SHP77 (cell line): ENCODE measurements at regions not wholly inside any gene's neighbourhood (a gene's known extent, or its start where the extent isn't known, plus 50 kb on each side); places are given as distances from the start of the nearest gene placed in this dataset.

Experiments used
- DNase-seq, 2 experiments: peaks; one replicate each; lab custom pipeline; 2025; lab: John Stamatoyannopoulos, UW

DNA sequence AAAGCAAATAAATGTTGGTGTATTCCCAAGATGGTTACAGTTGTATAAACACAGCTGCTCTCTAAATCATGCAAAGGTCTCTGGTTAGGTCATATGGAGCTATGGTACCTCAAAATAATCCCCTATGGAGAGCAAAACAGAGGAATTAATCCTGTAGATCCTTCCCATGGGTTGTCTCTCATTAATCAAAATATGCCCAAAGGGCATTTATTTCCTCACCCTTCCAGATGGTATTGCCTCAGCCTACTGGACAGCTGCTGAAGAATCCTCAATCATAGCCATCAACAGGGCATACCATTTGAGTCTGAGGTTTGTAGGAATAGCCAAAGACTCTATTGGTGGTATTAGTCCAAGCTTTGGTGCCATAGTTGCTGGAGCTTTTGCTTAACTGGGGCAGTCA lies 360.9 kb downstream of the RPL10L start:
- DNase-seq: peak; percentile 53 to 63

DNA sequence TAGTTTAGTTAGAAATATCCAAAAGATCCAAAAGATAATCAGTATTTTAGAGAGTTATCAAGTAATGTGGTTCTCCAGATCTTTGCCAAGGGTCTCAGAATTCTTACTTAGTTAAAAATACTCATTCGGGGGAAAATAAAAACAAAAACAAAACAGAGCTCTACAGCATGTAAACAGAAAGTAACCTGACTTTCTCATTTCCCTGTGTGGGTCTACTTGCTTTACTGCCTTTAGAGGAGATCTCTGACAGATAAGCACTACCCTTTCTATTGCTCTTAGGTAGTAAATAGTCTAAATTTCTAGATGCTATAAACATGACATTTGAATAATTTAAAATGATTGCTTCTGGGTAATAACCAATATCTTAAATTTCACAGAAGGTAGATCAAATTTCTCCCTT lies 371.8 kb downstream of the RPL10L start:
- no peak for DNase-seq

DNA sequence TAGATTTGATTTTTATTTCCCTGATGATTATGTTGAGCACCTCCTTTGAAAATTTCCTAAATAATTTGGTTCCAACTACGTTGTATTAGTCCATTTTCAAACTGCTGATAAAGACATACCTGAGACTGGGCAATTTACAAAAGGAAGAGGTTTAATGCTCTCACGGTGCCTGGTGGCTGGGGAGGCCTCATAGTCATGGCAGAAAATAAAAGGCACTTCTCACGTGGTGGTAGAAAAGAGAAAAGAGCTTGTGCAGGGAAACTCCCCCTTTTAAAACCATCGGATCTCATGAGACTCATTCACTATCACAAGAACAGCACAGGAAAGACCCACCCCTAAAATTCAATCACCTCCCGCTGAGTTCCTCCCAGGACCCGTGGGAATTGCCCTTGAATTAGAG lies 372.3 kb downstream of the RPL10L start:
- DNase-seq: no peak

DNA sequence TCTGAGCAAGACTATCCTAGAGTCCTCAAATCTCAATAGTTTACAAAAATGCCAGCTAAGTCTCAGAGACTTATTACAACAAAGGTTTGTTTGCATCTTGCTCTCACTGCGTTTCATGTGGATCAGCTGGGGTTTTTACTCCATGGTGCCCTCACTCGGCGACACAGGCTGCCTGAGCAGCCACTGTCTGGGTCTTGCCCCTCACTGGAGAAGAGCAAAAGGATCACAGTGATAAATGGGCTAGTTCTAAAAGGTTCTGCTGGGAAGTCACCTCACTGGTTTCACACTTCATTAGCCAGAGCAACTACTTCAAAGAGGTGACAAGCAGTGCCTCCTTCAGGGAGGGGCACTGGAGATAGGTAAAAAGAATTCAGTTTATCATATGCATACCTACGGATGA lies 392.0 kb downstream of the RPL10L start:
- no peak for DNase-seq

DNA sequence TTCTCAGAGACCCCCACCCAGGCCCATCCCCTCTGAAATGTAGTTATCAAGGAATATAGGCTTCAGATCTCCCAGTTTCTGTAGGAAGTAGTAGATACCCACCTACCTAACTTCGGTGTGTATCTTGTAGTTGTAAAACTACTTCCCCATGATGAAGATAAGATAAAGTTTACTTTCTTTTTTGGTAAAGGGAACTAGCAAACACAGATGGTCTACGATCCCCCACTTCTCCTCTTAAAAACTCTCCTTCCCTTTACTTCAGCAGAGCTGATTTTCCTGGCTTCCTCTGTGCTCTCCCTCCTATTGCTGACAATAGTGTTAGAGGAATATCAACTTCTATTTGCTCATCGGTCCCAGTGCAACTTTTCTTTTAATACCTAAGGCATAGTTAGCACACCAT lies 395.2 kb downstream of the RPL10L start:
- no peak for DNase-seq

DNA sequence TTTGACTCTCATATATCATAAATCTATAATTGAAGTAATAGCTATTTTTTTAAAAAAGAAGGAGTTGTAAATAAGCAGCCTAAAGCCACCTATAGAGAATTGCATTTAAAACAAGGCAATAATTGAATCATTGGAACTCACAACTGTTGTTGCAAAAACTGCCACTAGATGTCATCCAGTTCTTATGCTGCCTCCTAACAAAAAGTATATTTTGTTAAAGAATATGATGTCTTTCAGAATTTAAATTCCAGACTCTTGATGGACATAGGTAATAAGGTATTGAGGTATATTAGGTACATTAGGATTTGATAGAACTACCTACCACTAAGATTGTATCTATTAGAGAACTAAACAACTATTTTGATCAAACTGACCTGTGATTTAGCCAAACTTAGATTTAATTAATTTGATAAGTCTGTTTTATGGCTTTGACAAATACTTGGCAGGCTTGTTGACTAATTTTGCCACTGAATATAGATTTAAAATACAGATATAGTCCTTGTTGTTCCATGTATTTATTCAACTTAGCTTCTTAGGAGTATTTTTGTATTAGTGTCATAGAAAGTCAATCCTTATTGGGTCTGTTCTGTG lies 401.4 kb downstream of the RPL10L start:
- DNase-seq: peak in 1 of 2 experiments; percentile 17

DNA sequence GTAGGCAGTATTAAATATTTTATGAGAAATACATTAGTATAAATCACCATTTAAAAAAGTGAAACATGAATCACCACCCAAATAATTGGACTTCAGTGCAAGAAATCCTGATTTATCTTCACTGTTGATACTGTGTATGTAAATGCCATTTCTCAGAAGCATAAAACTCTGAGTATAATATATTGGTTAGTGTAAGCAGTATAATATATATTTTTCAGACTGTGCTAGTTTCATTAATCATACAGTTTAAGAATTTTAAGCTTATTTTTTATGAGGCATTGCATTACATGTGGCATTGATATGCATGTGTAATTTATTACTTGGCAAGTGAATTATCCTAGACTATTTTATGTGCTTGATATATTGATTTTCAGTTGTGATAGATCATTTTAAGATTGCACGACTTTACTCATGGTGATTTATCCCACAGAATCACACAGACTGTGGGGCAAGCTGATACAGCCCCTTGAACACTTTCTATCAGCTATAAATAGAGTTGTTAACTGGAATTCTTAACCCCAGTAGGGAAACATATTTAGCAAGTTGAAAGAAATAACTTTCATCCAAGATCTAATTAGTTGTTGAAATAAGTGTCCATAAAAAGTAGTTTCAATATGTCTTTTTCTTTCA lies 403.5 kb downstream of the RPL10L start:
- DNase-seq: no peak

DNA sequence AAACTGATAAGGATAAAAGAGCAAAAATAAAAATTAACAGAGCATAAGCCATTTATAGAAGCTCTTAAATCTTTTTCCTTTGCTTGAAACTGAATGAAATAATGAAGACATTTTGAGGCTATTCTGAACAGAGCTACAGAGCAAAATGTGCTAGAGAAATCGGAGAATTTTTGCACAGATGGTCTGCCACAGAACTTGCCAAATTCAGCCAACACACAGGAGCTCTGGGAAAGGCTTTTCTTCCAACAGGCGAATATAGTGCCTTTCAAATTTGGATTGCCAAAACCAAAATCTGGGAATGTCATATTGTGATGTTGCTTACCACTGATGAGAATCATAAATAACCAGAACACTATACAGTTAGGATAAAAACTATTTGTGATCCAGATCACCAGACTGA lies 406.3 kb downstream of the RPL10L start:
- DNase-seq: no peak

DNA sequence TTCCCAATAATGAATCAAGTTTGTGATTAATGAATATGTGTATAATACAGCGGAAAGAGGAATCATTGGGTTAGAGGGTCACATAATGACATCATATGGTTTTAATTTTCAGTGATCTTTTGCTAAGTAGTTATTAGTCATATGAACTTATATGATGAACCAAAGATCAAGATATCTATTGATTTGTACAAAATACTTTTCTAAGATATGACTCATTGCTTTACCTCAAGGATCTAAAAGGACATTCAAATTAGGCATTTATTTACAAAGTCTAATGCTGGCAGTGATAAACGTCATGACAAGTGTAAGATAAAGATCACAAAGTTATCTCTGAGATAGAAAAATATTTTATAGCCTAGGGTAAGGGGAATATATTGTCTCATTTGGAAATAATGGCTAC lies 417.8 kb downstream of the RPL10L start:
- no peak for DNase-seq

DNA sequence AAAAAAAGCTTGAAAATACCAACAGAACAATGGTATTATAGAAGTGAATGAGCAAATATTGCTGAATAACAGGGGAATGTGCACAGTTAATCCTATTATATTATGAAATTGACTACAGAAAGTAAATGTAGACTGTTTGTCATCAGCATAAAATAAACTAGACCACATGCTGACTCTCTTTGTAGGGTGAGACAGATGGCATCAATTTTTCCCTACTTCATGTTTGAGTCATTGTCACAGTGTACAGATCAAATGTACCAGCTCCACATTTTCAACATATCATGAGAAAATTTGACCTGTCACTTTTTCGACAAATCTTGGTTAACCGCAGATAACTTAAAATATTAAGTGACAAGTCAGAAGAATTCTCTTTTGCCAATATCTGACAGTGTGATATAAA lies 421.0 kb downstream of the RPL10L start:
- DNase-seq: no peak

DNA sequence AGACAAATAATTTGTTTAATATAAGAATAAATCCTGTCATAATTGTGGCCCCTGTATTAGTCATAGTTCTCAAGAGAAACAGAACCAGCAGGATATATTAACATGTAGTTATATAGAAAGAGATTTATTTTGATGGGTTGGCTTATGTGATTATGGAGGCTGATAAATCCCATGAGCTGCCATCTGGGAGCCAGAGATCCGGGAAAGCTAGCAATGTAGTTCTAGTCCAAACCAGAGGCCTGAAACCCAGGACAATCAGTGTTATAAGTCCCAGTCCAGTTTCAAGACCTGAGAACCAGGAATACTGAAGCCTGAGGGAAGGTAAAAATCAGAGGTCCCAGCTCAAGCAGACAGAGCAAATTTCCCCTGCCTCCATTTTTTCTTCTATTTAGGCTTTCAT lies 435.8 kb downstream of the RPL10L start:
- no peak for DNase-seq

DNA sequence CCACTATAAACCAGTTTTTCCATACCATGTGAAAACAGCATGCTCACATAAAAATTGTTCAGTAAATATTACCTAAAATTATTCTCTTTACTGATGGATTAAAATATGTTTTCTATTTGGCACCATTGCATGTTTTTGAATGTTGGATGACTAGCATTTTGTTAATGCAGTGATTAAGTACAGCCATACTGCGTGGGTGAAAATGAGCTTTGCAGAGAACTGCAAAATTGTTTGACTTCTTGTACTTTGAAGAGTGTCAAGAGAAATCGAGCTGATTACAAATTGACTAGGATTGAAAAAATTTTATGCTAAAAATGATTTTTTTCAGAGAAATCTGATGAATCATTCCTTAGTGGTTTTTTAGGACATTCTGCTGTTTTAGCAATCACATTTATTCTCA lies 452.9 kb downstream of the RPL10L start:
- no peak for DNase-seq

DNA sequence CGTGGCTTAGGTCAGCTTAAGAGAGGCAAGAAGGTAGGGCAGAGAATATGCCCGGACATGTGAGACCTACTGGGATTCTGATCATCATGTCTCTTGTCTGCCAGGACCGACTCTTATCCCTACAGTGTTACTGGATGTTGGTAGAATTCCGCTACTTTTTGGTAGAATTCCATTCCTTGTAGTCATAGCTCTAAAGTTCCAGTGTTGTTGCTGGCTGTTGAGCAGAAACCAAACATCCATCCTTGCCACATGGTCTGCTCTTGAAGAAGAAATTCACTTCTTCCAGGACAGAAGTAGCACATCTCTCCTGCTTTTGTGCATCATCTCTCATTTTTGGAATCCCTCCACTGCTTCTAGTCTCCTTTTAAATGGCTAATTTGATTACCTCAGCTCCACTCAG lies 453.7 kb downstream of the RPL10L start:
- DNase-seq: no peak
